ENCODE measurements at regions not wholly inside any gene's neighbourhood (a gene's known extent, or its start where the extent isn't known, plus 50 kb on each side); places are given as distances from the start of the nearest gene placed in this dataset.

GRCh38 chr15:70187331-70187730 is 89.6 kb upstream of the TLE3 start:
- TF ChIP-seq SMC3 (IDR thresholded peaks at IDR 0.05; ENCODE audit: low read depth, low read length) (no peak), CTCF (conservative IDR thresholded peaks at IDR 0.05; ENCODE audit: low read depth, low read length) (no peak), CEBPB (IDR thresholded peaks at IDR 0.05; ENCODE audit: low read depth, low read length) (no peak), RFX5 (IDR thresholded peaks at IDR 0.05; ENCODE audit: low read depth, low read length) (no peak), RAD21 (IDR thresholded peaks at IDR 0.05; ENCODE audit: low read length) (no peak), FOS (IDR thresholded peaks at IDR 0.05; ENCODE audit: low read depth, low read length) (no peak)
